PC-3 (cell line): ENCODE measurements at regions not wholly inside any gene's neighbourhood (a gene's known extent, or its start where the extent isn't known, plus 50 kb on each side); places are given as distances from the start of the nearest gene placed in this dataset.

Experiments used
- CTCF ChIP-seq: fragments of 300-600 bp; sonication (generic); conservative IDR thresholded peaks from 2 replicates; pipeline ENCODE4 v1.5.1; 2017; ENCODE audit warnings: antibody characterized with exemption, low read depth, mild to moderate bottlenecking, low read length
- EZH2 ChIP-seq: fragments of 300-600 bp; sonication (generic); IDR thresholded peaks from one replicate; pipeline ENCODE4 v1.6.1; 2017; ENCODE audit warnings: antibody characterized with exemption, mild to moderate bottlenecking, low read length; ENCODE audit not compliant: unreplicated experiment

- TF ChIP-seq CTCF = no peak
- no peak for TF ChIP-seq EZH2
Observed at GRCh38 chr4:181507180-181507835, 735.9 kb upstream of the TENM3 start.
